ENCODE measurements at regions not wholly inside any gene's neighbourhood (a gene's known extent, or its start where the extent isn't known, plus 50 kb on each side); places are given as distances from the start of the nearest gene placed in this dataset.

DNA sequence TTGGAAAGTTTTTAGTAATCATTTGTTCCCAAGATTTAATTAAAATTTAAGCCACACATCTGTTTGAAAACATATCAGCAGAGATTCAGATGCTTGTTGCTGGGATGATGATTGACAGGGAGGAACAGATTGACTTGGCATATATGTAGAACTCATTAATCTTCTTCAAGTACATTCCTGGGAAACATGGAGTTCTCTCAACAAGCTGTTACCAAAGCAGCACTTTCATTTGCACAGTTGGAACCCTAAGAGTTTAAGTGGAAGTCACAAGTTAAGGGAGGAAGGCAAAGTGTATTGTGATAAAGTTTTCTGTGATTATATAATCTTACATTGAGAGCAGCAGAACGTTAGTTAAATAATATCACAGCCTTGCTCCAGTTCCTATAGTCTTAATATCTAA is 485.4 kb upstream of the CELF2 start:
- DNase-seq (ENCODE audit: low read depth in 2 of 3, low spot score in 2 of 3): no peak

DNA sequence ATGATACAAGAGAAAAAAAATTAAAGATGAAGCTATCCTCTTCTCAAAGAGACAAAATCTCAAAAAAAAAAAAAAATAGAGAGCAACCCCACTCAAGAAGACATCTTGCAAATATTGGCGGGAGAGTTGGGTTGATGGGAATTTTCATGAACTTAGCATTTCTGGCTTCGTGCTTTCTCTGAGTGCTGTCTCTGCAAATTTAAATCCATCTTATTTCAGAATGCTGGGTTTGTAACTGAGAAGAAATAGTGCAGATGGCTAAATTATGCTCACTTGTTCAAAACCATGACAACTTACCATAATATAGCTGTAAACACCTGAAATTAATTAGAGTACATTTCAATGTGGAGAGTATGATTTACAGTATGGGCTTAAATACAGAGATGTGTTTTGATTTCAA is 484.8 kb upstream of the CELF2 start:
- no peak for DNase-seq (ENCODE audit: low read depth in 2 of 3, low spot score in 2 of 3)

DNA sequence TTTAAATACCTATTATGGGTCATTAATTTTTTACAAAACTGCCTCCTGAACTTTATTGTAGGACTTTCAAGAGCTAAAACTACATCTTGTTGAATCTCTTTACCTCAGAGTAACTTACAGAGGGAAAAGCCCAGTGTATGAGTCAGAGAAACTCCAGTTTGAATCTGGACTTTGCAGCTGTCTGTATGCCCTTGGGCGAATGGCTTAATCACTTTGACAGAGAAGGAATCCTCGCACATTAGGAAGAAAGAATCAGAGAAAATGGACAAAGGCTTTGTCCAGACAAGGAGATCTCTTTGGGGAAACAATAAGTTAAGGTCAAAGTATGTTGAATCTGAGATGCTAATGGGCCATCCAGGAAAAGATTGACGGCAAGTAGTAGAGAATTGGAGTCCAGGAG is 484.2 kb upstream of the CELF2 start:
- no peak for DNase-seq (ENCODE audit: low read depth in 2 of 3, low spot score in 2 of 3)

DNA sequence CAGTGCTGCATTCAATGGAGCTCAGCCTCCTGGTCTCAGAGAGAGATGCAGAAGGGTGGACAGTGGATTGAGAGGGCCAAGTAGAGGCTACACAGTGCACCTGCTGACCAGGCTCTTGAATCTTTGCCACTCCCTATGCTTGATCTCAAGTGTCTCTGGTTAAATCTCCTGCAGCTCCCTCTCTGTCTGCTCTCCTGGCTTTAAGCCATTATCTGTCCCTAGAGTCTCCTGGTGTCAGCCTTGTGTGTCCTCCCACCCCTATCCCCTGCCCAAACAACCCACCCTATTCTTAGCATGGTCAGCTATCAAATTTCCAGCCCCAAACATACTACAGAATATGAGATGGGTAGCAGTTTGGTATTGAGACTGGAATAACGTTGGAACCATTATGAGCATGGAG is 479.3 kb upstream of the CELF2 start:
- DNase-seq (ENCODE audit: low read depth in 2 of 3, low spot score in 2 of 3): no peak

DNA sequence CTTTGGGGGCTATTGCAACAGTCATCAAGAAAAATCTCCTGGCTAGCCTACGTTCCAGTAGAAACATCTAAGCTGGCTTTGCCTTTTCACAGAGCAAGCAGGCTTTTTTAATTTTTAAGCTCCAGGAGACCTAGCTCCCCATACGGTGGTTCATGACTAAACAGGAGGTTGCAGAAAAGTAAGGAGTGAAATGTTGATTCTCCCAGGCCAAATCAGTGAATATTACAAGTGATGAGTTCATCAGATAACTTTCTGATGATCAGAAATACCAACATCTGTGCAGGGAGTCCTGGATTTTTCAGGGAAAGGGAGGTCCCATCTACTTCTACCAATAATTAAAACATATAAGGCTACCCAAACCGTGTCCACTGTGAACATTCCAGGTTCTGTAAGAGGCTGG is 477.3 kb upstream of the CELF2 start:
- DNase-seq (ENCODE audit: low read depth in 2 of 3, low spot score in 2 of 3): no peak

DNA sequence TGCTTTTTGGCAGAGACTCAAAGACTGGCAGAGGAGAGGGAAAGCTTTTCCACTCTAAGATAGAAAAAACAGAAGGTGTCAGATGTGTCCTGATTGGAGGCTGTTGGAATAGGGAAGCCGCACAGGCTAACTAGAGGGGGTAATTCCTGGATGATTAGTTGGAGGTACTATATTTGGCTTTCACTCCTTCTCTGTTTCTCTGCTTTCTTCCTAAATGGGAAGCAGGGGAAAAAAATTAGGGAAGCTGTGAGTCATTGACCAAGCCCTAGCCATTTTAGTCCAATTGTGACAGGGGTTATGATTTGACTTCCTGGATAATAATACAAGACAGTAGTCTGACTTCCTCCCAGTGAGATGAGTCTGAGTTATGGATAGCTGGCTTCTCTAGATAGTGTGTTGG is 475.2 kb upstream of the CELF2 start:
- DNase-seq (ENCODE audit: low read depth in 2 of 3, low spot score in 2 of 3): no peak

DNA sequence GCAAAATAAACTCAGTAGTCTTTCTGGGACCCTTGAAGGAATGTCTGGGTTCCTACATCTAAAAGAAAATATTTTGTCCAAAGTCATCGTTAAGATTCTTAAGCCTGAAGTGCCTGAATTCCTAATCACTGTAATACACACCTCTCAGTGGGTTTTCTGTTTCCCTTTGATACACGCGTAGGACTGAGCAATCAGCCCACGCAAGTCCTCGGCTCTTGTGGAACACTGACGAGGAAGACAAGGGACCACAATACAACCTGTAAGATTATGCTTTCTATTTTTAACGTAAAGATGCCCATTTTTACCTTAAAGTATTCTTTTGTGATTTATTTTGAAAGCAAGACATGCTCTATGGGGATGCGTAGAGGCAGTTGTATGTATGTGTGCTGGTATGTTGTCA is 472.8 kb upstream of the CELF2 start:
- DNase-seq (ENCODE audit: low read depth in 2 of 3, low spot score in 2 of 3): peak in 2 of 3 donors; percentile 12 to 33

DNA sequence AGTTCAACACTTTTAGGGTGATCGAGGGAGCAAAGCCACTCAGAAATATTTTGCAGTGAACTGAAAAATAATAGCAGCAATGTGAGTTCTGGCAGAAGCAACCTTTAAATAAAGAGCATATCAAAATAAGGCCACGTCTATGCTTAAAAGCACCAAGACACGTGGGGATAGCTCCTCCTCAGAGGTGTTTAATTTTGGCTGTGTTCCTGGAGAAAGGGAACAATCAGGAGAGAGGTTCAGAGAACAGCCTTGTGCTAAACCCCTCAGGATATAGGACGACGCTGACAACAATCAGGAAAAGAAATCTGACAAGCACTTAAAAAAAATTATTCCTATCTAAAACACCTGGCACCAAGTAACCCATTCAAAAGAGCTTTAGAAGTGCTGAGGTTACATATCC is 471.9 kb upstream of the CELF2 start:
- no peak for DNase-seq (ENCODE audit: low read depth in 2 of 3, low spot score in 2 of 3)

DNA sequence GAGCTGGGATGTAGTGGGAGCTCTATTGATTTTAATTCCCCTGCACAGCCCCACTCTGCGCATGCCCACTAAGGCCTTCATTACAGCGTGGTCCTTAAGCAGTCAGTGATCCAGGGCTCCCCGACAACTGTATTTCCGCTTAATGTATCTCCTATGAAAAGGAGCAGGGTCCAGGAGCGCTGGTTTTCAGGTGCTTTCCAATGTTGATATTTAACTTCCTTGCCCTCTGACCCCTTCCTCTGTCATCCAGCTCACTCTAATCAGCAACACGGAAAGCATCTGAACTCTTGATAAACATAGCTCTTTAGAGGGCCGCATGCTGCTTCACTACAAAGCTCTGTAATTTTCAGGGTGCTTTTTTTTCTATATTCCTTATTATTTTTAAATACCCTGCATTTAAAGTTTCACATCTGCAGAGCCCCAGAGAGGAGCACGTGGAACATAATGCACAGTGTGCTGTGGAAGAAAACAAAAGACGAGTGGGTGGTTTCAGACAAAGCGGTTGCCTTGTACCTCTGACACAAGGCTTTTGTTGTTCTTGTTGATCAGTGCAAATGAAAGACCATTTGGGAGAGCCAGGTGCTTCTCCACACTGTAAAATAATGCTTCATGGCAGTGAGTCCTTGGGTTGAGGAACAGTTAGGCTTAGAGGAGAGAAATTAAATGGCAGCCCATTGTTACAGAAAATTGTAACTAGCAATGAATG is 465.9 kb upstream of the CELF2 start:
- DNase-seq (ENCODE audit: low read depth in 2 of 3, low spot score in 2 of 3): no peak

DNA sequence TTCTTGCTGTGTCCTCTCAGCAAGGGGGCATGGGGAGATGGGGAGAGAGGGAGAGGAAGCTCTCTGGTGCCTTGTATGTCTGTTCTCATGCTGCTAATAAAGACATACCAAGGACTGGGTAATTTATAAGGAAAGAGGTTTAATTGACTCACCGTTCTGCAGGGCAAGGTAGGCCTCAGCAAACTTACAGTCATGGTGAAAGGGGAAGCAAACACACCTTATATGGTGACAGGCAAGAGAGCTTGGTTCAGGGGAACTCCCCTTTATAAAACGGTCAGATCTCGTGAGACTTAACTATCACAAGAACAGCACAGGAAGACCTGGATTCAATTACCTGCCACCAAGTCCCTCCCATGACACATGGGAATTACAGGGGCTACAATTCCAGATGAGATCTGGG is 464.7 kb upstream of the CELF2 start:
- DNase-seq (ENCODE audit: low read depth in 2 of 3, low spot score in 2 of 3): no peak

DNA sequence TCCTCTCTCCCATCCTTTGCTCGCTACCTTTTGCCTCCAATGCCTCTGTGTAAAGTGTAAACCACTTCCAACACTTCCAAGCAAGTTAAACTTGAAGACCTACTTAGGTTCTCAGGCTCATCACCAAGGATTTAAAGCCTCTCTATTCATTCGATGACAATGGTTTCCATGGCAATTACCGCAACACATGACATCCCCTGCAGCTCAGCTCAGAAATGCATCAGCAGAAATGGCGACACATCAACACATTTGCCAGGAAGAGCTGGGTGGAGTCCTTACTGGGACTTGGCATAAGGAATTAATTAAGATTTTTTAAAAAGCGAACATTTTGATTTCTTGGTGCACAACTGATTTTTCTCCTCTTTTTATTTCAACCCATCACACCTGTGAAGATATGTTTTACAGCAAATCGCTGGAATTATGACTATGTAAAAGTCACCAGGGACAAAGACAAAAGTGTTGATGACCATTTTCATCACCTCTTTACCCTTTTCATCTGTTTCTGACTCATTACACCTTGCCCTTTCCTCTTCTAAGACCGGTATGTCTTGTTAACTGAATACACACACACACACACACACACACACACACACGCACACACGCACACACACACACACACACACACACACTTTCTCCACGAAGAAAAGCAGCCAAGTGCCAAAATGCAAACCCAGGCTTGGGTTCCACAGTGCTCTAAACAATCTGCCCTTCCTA is 453.4 kb upstream of the CELF2 start:
- no peak for DNase-seq (ENCODE audit: low read depth in 2 of 3, low spot score in 2 of 3)

DNA sequence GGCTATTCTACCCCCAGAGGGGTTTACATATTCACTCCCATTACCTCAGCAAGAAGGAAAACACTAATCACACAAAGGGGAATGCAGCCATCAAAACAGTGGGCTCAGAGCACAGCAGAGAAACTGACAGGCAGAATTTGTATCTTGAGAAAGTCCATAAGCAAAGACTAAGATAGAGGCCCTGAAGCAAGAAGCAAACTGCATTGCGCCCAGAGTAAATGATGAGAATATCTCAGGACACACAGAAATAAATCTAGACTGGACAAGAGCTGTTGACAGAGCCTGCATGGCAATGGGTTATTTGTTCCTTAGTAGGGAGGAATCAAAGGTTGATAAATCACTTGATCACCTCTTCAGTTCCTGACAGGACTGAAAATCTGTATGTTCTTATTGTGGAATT is 440.7 kb upstream of the CELF2 start:
- DNase-seq (ENCODE audit: low read depth in 2 of 3, low spot score in 2 of 3): no peak

DNA sequence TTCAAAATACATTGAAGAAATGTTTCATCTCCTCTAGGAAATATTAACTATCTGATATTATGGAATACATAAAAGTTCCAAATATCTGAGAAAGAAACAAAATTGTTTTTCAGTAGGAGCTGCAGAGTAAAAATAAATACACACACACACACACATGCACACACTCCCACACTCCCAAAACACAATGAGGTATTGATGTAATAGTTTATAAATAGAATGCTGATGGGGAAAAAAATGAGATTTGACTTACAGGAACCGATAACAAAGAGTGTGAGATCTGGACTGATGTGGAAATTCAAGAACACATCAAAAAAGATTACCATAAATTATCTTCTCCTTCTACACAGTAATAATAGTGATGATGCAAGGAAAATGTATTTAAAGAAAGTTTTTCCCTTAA is 438.0 kb upstream of the CELF2 start:
- no peak for DNase-seq (ENCODE audit: low read depth in 2 of 3, low spot score in 2 of 3)

DNA sequence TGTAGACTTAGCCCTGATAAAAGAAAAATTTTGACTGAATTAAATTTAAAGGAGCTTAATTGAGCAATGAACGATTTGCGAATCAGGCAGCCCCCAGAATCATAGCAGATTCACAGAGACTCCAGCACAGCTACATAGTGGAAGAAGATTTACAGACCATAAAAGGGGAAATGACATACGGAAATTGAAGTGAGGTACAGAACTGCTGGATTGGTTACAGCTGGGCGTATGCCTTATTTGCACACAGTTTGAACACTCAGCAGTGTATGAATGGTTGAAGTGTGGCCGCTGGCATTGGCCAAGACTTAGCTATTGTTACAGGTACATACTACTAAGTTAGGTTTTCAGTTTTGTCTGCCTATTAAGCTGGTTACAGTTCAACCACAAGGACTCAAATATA is 433.5 kb upstream of the CELF2 start:
- DNase-seq (ENCODE audit: low read depth in 2 of 3, low spot score in 2 of 3): peak in 1 of 3 donors; percentile 55

DNA sequence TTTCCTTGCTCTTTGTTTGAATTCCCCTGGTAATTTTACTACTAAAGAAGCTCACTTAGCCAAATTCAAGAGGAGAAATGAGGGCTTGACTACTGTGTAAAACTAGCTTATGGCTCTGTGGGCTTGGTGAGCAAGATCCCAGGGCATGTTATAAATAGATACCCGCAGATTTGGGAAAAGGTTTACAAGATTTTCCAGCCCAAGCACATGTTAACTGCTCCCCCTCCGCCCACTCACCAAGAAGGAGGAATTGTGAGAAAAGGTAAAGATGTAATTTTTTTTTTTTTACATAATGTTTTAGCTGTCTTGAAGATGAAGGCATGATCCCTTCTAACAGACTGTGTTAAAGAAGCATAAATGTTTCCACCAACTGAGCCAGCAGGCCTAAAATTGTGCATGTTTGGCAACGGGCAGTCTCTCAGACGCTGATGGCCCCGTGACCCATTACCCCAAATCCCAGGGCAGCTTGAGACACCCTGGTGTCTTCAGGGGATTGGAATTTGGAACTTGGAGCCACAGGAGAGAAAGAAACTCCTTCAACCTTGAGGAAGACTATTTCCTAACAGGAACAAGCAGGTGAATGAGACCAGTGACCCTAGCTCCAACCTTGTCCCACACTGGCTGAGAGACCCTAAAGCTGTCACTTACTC is 429.8 kb upstream of the CELF2 start:
- no peak for DNase-seq (ENCODE audit: low read depth in 2 of 3, low spot score in 2 of 3)

DNA sequence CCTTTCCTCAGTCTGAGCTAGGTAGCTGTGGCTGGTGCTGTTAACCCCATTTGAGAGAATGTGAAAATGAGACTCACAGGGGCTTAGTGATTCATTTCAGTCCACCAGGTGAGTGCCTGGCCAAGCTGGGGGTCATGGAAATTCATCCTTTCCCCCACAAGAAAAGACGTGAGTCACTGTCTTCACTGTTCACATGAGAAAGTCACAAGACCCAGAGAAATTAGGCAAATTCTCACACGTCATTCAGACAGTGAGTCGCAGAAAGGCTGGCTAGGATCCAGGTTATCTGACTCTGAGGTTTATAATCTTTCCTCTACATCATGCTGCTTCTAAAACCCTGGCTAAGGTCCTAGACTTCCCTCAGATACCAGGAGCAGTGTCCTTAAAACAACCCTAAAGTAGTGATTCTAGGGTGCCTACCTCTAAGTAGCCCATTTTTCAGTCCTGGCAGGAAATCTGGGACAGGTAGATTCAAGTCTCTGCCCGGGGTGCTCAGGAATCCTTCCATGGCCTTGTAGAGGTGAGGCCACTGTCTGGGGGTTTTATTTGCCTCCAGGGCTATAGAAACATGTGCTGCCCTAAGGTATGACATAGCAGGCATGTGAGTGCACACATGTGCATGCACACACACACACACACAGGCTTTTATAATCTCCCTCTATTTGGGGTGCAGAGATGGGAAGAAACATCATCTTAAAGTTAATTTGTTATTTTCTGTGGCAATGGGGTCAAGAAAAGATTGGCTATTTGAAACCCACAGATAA is 427.9 kb upstream of the CELF2 start:
- peak in 2 of 3 donors; percentile 86 to 94 for DNase-seq (ENCODE audit: low read depth in 2 of 3, low spot score in 2 of 3)

DNA sequence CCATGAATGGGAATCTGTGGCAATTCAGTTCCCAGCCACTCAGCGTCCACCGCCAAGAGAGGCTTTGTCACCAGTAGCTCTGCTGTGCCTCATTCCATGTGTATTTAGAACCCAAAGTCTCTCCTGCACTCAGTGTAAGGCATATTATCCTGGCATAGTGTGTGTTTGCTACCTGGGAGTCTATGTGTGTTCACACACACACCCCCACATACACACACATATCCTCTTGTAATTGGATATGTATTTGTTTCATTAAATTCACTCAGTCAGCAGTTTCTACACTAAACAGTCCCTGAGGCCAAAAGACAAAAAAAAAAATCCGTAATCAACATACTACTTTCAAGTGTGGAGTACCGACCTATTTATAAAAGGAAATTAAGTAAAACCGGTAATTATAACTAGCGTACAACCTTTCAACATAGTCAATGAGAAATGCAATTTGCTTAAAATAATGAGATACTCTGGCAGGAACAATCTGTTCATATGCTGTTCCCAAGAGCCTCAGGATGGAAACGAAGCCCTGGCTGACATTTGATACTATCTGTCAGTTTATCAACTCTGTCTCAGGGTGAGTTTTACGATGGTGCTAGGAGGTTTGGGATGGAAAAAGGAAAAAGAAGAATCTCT is 425.8 kb upstream of the CELF2 start:
- DNase-seq (ENCODE audit: low read depth in 2 of 3, low spot score in 2 of 3): no peak

DNA sequence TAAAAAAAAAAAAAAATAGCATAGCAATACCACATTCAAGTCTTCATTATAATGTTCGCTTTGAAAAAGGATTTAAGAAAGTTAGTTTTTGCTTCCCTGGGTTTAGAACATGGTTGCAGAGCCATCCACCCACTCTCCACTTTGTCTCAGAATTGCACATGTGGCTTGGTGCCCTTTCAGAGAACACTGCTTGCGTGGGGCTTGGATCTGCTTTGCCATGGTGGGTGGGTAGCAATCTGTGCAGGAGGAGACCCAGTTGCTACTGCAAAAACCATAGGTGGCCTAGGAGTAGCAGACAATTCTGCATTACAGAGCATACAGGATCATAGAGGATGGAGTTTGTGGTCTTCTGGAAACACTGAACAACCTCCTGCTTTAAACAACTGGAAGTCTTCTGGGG is 421.4 kb upstream of the CELF2 start:
- no peak for DNase-seq (ENCODE audit: low read depth in 2 of 3, low spot score in 2 of 3)

DNA sequence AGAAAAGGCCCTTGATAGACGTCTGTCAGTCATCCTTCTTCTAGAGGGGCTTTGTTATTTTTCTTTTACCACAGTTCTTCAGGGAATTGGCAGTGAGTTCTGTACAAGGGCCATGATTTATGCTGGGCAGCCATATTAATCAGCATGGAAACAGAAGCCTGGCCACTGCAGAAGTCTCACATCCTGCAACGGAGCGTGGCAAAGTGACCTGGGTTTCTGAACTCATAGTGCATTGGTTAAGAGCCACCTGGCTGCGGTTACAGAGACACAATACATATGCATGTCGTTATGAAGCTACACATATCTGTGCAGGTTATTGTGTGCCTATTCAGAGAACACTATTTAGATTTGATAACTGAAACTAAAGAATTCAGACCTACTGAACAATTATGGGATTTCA is 419.4 kb upstream of the CELF2 start:
- DNase-seq (ENCODE audit: low read depth in 2 of 3, low spot score in 2 of 3): no peak

DNA sequence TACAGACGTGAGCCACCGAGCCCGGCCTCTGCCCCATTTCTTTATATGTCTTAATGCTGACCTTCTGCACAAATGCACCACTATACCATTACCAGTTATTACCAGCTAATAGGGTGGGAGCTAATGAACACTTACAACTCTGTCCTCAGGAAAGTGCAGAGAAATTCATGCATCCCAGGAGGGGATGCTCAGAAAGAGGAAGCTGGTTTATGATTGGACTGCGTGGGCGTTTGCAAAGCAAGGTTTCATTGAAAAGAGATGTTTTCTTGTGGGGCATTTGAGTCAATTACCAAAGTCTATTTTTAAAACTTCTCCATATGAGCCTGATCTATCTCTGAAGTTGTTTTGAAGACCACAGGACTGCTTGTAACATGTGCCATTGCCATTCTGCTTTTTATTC is 417.7 kb upstream of the CELF2 start:
- DNase-seq (ENCODE audit: low read depth in 2 of 3, low spot score in 2 of 3): peak in 1 of 3 donors; percentile 18

DNA sequence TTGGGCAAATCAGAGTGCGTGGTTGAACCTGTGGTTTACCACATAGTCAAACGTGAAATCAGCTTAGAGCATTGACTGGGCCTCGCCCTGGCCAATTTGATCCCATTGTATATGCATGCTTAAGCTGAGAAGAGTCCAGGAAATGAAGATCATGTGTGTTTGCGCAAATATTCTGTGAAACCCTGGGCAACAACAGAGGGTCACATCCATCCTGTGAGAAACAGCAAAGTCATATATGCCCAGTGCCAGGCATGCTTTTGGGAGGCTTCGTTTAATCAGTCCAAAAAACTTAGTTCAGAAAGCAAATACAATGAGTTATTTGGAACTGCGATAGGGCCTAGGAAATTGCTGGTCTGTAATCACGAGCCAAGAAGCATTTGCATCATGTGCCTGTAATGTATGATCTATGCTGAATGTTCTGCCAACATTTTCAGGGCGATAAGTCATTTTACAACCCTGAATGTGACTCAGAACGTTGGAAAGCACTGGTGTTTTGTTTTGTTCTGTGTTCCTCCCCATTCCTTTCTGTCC is 412.1 kb upstream of the CELF2 start:
- peak in 1 of 3 donors; percentile 6 for DNase-seq (ENCODE audit: low read depth in 2 of 3, low spot score in 2 of 3)

All from hematopoietic multipotent progenitor cell (in vitro differentiated cells).